ENCODE measurements at regions not wholly inside any gene's neighbourhood (a gene's known extent, or its start where the extent isn't known, plus 50 kb on each side); places are given as distances from the start of the nearest gene placed in this dataset.

- no peak for TF ChIP-seq CTCF (IDR thresholded peaks at IDR 0.05; ENCODE audit: low read length)
- TF ChIP-seq EZH2 (optimal IDR thresholded peaks at IDR 0.05; ENCODE audit: low read depth, low read length): no peak
Observed at GRCh38 chr1:188372821-188373220, 1544.1 kb downstream of the PLA2G4A start.

All from MM.1S (cell line).